ENCODE measurements at regions not wholly inside any gene's neighbourhood (a gene's known extent, or its start where the extent isn't known, plus 50 kb on each side); places are given as distances from the start of the nearest gene placed in this dataset.

DNA sequence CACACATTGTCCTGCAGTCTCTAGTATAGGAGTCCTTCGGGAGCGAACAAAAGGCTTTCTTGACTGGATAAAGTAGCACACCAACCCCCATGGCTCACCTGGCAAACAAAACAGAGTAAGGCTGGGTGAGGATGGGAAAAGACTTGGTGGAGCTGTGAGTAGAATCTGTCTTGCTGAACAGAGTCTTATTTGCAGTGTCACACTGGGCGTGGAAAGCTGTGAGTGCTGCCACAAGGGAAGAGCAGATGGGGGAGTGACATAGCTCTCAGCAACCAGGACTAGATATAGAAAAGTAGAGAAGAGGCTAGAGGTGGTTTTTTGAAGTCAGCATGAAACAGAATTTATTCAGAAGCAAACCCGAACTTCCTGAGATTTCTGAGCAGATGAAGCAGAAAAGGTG lies 137.2 kb upstream of the ESX1 start (continued):
- no peak for TF ChIP-seq GTF2E2 (tag; IDR thresholded peaks at IDR 0.05)
- no peak for TF ChIP-seq OTX1 (CRISPR knock-in tag; IDR thresholded peaks at IDR 0.05)

DNA sequence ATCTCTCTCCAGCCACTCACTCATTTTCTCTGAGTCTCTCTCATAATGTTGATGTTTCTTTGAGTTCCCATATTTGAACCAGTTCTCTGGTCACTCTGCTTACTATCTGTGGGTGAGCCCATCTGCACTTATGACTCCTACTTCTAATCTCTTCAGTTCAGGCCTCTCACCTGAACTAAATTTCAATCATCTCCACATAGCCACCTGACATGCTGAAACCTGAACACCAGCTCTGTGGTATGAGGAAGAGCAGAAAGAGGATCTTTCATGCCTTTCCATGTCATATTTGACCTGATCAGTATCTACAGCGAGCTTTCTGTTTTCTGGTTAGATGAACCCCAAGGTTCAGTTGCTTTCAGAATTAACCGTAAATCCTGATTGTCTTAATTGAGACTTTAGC lies 122.2 kb upstream of the ESX1 start:
- no peaks in the 10 kb centered on the region for H3K9me3 ChIP-seq (replicated peaks; ENCODE audit: control insufficient read depth, insufficient read depth, low read depth, low read length)
- H4K20me1 ChIP-seq (replicated peaks; ENCODE audit: control insufficient read depth, insufficient read depth, low read length): no peaks in the 10 kb centered on the region
- no peak for ATAC-seq
- no peak overlapping the region for H2AFZ ChIP-seq (ENCODE audit: low read depth, low read length)
- H3K27ac ChIP-seq (ENCODE audit: extremely low read depth, low read depth, low read length): no peak overlapping the region
- intact Hi-C loops (cut with micrococcal nuclease) (no loop called here), in situ Hi-C loops (cut with MboI) (no loop called here)
- no peaks in the 10 kb centered on the region for H3K79me2 ChIP-seq (ENCODE audit: control insufficient read depth, insufficient read depth, low read length)
- H3K9ac ChIP-seq (ENCODE audit: insufficient read depth in 1 of 2, low read depth in 2 of 2, low read length in 2 of 2): no peak overlapping the region
- no TSS peak for BruUV-seq (replicated peaks)
- H3K4me3 ChIP-seq: no peak overlapping the region
- no peaks in the 10 kb centered on the region for H3K27me3 ChIP-seq (ENCODE audit: control insufficient read depth in 2 of 2, insufficient read depth in 2 of 2, low read length in 2 of 2)
- TF ChIP-seq ZNF146 (CRISPR knock-in tag; IDR thresholded peaks at IDR 0.05; ENCODE audit: unreplicated experiment) (no peak), ZC3H8 (IDR thresholded peaks at IDR 0.05) (no peak), KAT2B (IDR thresholded peaks at IDR 0.05; ENCODE audit: low read depth, low read length) (no peak), SRSF7 (optimal IDR thresholded peaks at IDR 0.05; ENCODE audit: low read depth, low read length) (no peak), EP300 (IDR thresholded peaks at IDR 0.05; ENCODE audit: low read length) (no peak)
- TF ChIP-seq, protein P1, sequence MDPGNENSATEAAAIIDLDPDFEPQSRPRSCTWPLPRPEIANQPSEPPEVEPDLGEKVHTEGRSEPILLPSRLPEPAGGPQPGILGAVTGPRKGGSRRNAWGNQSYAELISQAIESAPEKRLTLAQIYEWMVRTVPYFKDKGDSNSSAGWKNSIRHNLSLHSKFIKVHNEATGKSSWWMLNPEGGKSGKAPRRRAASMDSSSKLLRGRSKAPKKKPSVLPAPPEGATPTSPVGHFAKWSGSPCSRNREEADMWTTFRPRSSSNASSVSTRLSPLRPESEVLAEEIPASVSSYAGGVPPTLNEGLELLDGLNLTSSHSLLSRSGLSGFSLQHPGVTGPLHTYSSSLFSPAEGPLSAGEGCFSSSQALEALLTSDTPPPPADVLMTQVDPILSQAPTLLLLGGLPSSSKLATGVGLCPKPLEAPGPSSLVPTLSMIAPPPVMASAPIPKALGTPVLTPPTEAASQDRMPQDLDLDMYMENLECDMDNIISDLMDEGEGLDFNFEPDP (CRISPR knock-in tag; IDR thresholded peaks at IDR 0.05): no peak
- no peak for DNase-seq (ENCODE audit: extremely low read depth in 1 of 4, low spot score in 3 of 4)
- H3K4me2 ChIP-seq (ENCODE audit: insufficient read depth, low read length): no peak overlapping the region
- ChIA-PET POLR2A (no interaction called here), CTCF (ENCODE audit: low intra/inter-chr PET ratio) (no interaction called here)
- WGBS (ENCODE audit: insufficient coverage, low coverage, missing lambda C conversion rate): 0% methylated on average over 2 of the region's 2 CpGs
- FAIRE-seq: no peak
- no peaks in the 10 kb centered on the region for H3K4me1 ChIP-seq (replicated peaks in 1 of 2; ENCODE audit: control insufficient read depth in 2 of 2, insufficient read depth in 2 of 2, low read length in 2 of 2)
- no peaks in the 10 kb centered on the region for H3K36me3 ChIP-seq (ENCODE audit: control insufficient read depth, insufficient read depth, low read length)
- H3K9me1 ChIP-seq (ENCODE audit: control insufficient read depth, insufficient read depth, low read length): no peaks in the 10 kb centered on the region

Measured in K562 (cell line).